GM20000 (cell line): ENCODE measurements at regions not wholly inside any gene's neighbourhood (a gene's known extent, or its start where the extent isn't known, plus 50 kb on each side); places are given as distances from the start of the nearest gene placed in this dataset.
A peak's percentile ranks its signal among the peaks of the same experiment; 100 is the strongest.

Experiments
- DNase-seq: peaks from one replicate; pipeline ENCODE4 v3.0.0; 2012; ENCODE audit warnings: low spot score
- CTCF ChIP-seq: IDR thresholded peaks from 2 replicates; pipeline ENCODE4 v1.5.1; 2012; ENCODE audit warnings: mild to moderate bottlenecking, control low read depth; ENCODE audit errors: extremely low read depth, missing control alignments

- no peak for TF ChIP-seq CTCF
- DNase-seq = no peak
Measured at GRCh38 chr1:230577537-230577936, 64.7 kb upstream of the COG2 start.

- DNase-seq = no peak
- no peak for TF ChIP-seq CTCF
Measured at GRCh38 chr1:230575886-230576500, 66.3 kb upstream of the COG2 start.

- DNase-seq = no peak
- no peak for TF ChIP-seq CTCF
Measured at GRCh38 chr1:230574502-230574901, 67.8 kb upstream of the COG2 start.

- TF ChIP-seq CTCF = no peak
- peak; percentile 6 for DNase-seq
Measured at GRCh38 chr1:230573658-230574057, 68.6 kb upstream of the COG2 start.

GRCh38 chr1:230572121-230573105, 69.9 kb upstream of the COG2 start:
- no peak for TF ChIP-seq CTCF
- no peak for DNase-seq

- TF ChIP-seq CTCF = no peak
- DNase-seq = no peak
Measured at GRCh38 chr1:230570724-230571360, 71.4 kb upstream of the COG2 start.

- no peak for DNase-seq
- TF ChIP-seq CTCF = no peak
Measured at GRCh38 chr1:230569201-230569600, 73.1 kb upstream of the COG2 start.
